Body of pancreas (tissue), 4 donors: ENCODE measurements at regions not wholly inside any gene's neighbourhood (a gene's known extent, or its start where the extent isn't known, plus 50 kb on each side); places are given as distances from the start of the nearest gene placed in this dataset.

Source experiments
- ATAC-seq: fragments of 150-250 bp; one replicate; pipeline ENCODE4 v1.9.1; 2016
- DNase-seq, 4 donors: peaks; one replicate each; pipeline ENCODE4 v3.0.0-alpha.2; 2019
- H3K27ac ChIP-seq, 4 donors: fragments of 200-600 bp; sonication (generic); 1 replicate in 3 of 4; 2 replicates in 1 of 4; pipeline versions ENCODE4 v1.5.1 to v1.6.1; 2016 to 2019; ENCODE audit warnings: mild to moderate bottlenecking in 1 of 4, mixed read lengths in 1 of 4, moderate library complexity in 1 of 4
- H3K27me3 ChIP-seq, 2 donors: fragments of 200-600 bp; sonication (generic); one replicate each; pipeline ENCODE4 v1.6.0; 2016; ENCODE audit warnings: mild to moderate bottlenecking in 1 of 2
- H3K36me3 ChIP-seq, 2 donors: fragments of 200-600 bp; sonication (generic); replicated peaks in 1 of 2; 2 replicates each; pipeline ENCODE4 v1.5.1; 2016; ENCODE audit warnings: low read depth in 2 of 2; ENCODE audit not compliant: insufficient read depth in 1 of 2
- H3K4me1 ChIP-seq: fragments of 200-600 bp; sonication (generic); one replicate; pipeline ENCODE4 v1.6.0; 2016
- H3K4me3 ChIP-seq, 2 donors: fragments of 200-600 bp; sonication (generic); 1 replicate in 1 of 2; 2 replicates in 1 of 2; pipeline ENCODE4 v1.5.1; 2016 to 2019
- H3K9me3 ChIP-seq, 3 donors: fragments of 200-600 bp; sonication (generic); 1 replicate in 2 of 3; 2 replicates in 1 of 3; pipeline ENCODE4 v1.5.1; 2016
- CTCF ChIP-seq, 7 experiments: fragments of 450-650 bp in 4 of 7; fragments of 200-600 bp in 3 of 7; sonication (generic) in 3 of 7; IDR thresholded peaks; one replicate each; pipeline ENCODE4 v1.5.1; 2016 to 2019; ENCODE audit warnings: antibody characterized with exemption in 7 of 7
- POLR2A ChIP-seq, 3 donors: fragments of 450-650 bp; IDR thresholded peaks; one replicate each; pipeline ENCODE4 v1.6.1; 2016; ENCODE audit warnings: antibody characterized with exemption in 3 of 3, mild to moderate bottlenecking in 2 of 3
- whole genome bisulfite sequencing, 2 donors: methylation state at CpG; one replicate each; pipeline ENCODE4 v1.1.5; 2017; 5-methylcytosine and 5-hydroxymethylcytosine counted together
- intact Hi-C: fragments of 100-400 bp; cut with DNase I; formaldehyde crosslinking; loops from one replicate; pipeline ENCODE4 v1.15.1; 2023

DNA sequence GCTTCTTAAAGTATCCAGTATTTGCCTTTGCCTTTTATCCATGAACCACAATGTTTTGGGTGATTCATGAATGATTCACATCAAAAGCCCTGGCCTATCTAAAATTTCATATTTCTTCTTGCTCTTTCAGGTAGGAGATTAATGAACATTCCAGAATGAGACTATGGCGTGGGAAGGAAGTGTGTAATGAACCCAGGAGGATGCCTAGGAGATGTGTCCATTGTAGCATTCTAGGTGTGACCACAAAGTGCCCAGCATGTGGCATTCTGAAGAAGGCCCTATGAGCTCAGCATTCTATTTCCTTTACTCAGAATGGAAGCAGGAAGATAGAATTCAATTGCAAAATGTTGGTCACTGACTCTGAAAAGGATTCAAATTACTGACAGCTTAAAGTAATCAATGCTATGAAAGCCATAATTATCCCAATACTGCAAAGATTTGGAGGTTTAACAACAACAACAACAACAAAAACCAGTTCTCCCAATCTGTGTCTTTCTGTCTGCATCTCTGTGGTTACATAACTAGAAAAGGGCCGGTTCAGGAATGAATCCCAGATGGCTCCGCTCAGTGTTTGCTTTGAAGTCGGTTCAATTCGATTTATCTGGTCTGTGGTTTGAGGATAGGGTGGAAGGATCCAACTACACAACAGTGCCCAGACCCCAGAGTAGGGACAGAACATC, 126.7 kb downstream of the FOXD1 start:
- no peak for TF ChIP-seq CTCF (IDR thresholded peaks at IDR 0.05)
- no peak for TF ChIP-seq POLR2A (IDR thresholded peaks at IDR 0.05)
- H3K27me3 ChIP-seq, result no peaks in the 10 kb centered on the region
- WGBS, 2 donors, result 56 to 70% methylated on average over 5 of the region's 5 CpGs
- no peak overlapping the region for H3K4me3 ChIP-seq
- ATAC-seq (no peak), DNase-seq (no peak)
- H3K4me1 ChIP-seq, result no peaks in the 10 kb centered on the region
- H3K36me3 ChIP-seq, result no peaks in the 10 kb centered on the region
- no peaks in the 10 kb centered on the region for H3K9me3 ChIP-seq
- intact Hi-C loops, result no loop called here
- no peak overlapping the region for H3K27ac ChIP-seq

GRCh38 chr5:73319036-73319435, 129.5 kb downstream of the FOXD1 start:
- intact Hi-C loops, result no loop called here
- Histone ChIP-seq H3K9me3 (no peaks in the 10 kb centered on the region), H3K36me3 (no peaks in the 10 kb centered on the region), H3K4me1 (no peaks in the 10 kb centered on the region), H3K27ac (no peak overlapping the region), H3K27me3 (no peaks in the 10 kb centered on the region), H3K4me3 (no peak overlapping the region)
- DNase-seq, result no peak
- ATAC-seq, result no peak
- WGBS, 2 donors, result 78 to 85% methylated on average over 6 of the region's 6 CpGs
- TF ChIP-seq CTCF (IDR thresholded peaks at IDR 0.05) (no peak), POLR2A (IDR thresholded peaks at IDR 0.05) (no peak)

DNA sequence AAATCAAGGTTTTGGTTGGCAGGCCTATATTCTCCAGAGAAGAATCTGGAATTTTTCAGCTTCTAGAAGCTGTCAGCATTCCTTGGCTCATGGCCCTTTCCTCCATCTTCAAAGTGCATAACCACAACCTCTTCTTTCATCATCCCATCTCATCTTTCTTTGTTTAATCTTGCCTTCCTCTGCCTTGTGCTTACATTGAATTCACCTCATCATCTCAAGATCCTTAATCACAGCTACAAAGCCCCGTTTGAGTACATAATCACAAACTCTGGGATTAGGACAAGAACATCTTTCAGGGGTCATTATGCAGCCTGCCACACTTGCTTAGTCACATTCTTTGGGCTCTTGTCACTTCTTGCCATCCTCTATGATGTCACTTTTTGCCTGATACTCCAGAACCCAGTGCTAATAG, 130.3 kb downstream of the FOXD1 start:
- no peak for DNase-seq
- no peaks in the 10 kb centered on the region for H3K9me3 ChIP-seq
- no peak overlapping the region for H3K4me3 ChIP-seq
- no peaks in the 10 kb centered on the region for H3K4me1 ChIP-seq
- no peaks in the 10 kb centered on the region for H3K36me3 ChIP-seq
- no peak for ATAC-seq
- intact Hi-C loops, result no loop called here
- H3K27ac ChIP-seq, result no peak overlapping the region
- 43% methylated on average over 1 of the region's 1 CpG for WGBS, 2 donors
- TF ChIP-seq CTCF (IDR thresholded peaks at IDR 0.05) (no peak), POLR2A (IDR thresholded peaks at IDR 0.05) (no peak)
- H3K27me3 ChIP-seq, result no peaks in the 10 kb centered on the region

DNA sequence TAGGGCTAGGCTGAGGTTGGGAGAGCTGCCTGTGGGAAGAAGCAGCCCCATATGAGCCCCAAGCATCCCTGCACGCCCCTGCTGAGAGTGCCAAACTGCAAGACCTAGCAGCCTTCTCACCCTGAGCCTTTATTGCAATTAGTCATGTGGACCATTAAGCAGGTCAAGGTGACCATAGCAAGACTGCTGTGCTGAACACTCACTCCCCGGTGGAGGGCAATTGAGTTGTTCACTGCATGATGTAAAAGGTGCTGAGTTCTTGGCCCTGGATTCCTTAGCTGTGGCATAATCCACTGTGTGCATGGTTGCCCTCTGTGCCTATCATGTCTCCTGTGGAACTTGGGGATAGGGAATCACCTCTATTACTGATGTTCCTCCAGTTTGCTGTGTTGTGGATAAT, 131.1 kb downstream of the FOXD1 start:
- no peak for DNase-seq
- Histone ChIP-seq H3K27me3 (no peaks in the 10 kb centered on the region), H3K9me3 (no peaks in the 10 kb centered on the region), H3K27ac (no peak overlapping the region), H3K36me3 (no peaks in the 10 kb centered on the region), H3K4me1 (no peaks in the 10 kb centered on the region), H3K4me3 (no peak overlapping the region)
- ATAC-seq, result no peak
- intact Hi-C loops, result no loop called here
- WGBS, 2 donors, result 71 to 75% methylated on average over 1 to 2 of the region's 2 CpGs
- TF ChIP-seq POLR2A (IDR thresholded peaks at IDR 0.05) (no peak), CTCF (IDR thresholded peaks at IDR 0.05) (no peak)
